ENCODE measurements at regions not wholly inside any gene's neighbourhood (a gene's known extent, or its start where the extent isn't known, plus 50 kb on each side); places are given as distances from the start of the nearest gene placed in this dataset.

DNA sequence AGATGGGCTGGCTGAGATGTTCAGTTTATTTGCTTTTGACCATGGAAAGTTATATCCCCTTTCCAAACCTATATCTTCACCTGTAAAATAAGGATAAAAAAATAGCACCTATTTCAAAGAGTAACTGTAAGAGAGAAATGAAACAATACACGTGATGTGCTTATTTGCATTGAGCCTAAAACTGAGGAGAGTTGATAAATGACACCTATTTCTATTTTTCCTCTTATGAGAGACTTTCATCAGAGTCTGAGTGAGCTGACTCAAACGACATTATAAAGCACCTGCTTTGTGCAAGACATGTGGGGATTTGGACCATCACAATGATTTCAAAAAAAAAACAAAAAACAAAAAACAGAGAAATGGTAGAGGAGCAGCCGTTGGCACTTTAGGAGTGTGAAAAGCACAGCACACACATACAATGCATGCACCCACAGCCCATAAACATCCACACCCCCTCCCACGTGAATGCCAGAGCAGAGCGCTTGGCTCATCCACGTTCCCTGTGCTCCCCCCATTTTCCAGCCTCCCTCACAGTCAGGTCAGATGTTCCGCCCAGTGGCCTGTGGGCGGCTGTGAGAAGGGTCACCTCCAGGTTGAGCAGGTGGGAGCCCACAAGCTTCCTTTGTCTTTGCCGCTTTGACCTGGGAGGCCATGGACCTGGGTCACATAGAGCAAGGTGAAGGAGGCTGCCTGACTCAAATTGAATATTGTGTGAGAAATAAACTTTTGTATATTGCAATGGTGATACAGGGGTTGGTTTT is 253.2 kb upstream of the ZNF32 start:
- DNase-seq (ENCODE audit: low spot score): no peak

DNA sequence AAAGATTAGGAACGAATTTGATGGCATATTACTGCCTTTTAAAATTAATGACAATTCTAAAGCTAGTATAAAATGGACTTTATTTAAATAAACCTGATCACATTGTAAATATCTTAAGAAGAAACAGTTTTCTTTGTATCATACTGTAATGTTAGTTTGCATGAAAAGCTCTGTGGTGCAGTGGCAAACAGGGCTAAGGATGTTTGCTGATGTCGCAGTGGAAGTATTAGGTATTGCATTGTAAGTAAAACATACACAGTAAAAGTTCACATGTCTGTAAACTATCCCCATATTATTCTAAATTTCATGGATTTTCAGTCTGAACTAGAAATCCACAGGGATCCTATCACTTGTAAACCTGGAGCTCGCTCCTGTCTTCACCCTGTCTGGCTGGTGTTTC is 252.6 kb upstream of the ZNF32 start:
- DNase-seq (ENCODE audit: low spot score): no peak

DNA sequence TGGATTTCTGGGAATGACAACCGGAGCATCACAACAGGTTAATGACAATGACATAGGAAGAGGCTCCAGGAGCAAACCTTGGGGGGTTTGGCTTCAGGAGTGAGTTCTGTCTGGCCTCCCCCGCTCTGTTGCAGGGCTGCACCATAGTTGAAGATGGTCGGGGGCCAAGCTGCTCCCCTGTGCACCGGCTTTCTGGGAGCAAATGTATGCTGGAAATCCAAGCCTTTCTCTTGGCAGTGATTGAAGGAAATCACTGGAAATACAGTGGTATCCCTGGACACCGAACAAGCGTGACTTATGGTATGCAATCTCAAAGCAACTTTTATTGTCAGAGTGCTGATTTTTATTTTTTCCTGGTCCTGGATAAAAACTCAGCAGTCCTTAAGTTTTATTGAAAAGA is 251.9 kb upstream of the ZNF32 start:
- no peak for DNase-seq (ENCODE audit: low spot score)

DNA sequence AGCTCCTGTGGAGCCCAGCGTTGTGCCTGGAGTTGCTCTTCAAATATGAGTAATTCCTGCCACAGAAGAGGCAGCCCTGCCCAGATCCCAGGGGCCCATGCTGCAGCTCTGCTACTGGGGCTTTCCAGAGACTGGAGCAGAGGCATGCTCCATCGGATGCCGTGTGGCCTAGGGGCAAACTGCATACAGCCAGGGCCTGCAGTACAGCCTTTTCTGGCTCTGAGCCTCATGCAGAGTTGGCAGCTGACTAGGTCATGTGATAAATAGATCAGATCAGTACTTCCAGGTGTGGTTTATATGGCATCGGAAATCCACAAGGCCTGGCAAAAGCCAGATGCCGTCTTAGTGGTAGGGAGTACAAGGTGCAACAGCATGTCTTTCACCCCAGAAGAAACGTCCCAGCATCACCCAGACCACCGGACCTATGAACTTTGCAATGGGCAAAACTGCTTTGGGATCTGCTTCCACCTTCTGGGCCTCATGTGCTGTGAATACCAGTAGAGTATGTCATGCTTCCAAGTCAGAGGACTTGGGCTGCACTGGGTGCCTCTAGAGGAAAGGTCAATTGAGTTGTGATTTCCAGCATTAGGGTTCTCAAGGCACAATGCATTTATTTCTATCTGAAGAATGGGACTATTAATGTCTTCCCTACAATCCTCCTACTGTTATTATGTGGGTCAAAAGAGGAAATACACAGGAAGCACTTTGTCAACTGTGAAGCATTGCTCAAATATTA is 250.7 kb upstream of the ZNF32 start:
- DNase-seq (ENCODE audit: low spot score): peak; percentile 11

DNA sequence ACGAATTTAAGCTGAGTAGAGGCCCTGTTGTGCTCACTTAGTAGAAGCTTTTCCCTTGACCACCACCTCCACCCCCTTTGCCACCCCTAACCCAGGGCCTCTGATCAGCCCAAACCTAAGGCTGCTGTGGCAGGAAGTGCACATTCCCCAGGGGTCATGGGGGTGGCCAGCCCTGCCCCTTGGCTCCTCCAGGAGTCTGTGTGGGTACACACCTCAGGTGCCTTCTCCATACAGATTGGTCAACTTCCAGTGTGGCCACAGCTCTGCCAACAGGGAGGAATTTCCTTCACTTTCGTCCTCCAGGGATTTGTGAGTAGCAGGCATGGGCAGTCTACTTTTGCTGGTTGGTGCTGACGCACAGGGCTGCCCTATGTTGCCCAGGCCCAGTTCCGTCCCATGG is 249.9 kb upstream of the ZNF32 start:
- DNase-seq (ENCODE audit: low spot score): no peak

DNA sequence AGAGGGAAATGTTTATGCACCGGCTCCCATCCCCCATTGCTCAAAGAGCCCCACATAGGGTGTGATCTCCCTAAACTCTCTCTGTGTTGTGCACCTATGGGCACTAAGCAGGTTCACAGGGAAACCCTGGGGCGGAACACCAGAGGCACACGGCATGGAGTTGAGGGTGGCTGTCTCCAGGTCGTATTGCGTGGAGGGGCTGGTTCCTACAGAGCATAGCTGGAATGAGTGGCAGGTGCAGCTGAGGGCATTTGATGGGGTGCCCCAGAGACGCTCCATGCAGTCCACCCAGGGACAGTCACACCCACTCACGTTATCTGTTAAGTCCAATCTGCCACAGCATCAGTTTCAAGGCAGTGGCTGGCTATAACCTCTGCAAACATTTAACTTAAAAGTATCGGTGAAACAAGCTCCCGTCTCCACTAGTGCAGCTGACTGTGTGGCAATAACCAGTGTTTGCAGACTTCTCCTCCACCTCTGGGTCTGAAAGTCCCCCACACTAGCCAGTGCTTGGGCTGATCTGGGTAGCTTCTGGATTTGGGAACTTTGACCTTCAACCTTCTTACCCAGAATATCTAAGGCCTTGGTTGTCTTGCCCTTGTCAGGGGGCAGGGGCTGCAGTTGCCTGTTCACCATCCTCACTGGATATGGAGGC is 249.2 kb upstream of the ZNF32 start:
- no peak for DNase-seq (ENCODE audit: low spot score)

DNA sequence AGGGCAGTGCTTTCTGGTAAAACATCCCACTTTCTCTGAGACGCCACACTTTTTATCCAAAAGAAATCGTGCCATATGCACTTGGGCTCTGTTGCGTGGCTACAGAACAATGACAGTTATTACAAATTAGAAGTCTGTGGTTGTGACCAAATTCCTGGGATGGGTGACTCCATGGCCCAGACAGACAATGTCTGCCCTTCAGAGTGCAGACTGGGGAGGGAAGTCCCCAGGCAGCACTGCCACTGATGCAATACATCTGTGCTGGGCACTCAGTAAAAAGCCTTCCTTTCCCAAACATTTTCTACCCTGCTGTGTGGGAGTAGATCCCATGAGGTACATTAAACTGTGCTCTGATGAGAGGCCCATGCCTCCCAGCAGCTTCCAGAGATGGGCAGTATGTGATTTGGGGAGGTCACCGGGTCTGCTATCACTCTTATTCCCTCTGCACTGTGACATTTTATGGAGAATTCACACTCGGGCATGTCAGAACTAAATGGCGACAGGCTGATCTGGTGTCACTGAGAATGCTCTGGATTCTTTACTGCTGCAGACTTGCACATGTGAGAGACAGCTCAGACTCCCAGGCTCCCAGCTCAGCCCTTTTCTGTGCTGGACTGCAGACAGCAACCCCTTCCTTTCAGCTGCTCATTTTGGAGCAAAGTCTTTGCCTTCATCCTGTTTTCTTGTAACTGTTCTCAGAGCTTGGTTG is 243.5 kb upstream of the ZNF32 start:
- DNase-seq (ENCODE audit: low spot score): no peak

DNA sequence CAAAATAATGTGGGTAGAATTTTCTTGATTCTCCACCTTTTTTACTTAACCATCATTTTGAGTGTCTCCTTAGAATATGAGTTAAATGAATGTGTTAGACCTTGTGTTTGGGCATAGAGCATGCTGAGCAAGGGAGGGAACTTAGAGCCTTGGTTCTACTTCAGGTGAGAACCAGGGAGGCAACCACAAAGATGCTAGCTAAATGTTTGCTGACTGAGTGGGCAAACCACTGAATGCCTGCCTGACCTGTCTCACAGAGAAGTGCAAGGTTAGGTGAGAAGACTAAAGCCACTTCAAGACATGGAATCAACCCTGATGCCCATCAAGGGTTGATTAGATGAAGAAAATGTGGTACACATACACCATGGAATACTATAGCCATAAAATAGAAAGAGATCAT is 242.6 kb upstream of the ZNF32 start:
- DNase-seq (ENCODE audit: low spot score): no peak

DNA sequence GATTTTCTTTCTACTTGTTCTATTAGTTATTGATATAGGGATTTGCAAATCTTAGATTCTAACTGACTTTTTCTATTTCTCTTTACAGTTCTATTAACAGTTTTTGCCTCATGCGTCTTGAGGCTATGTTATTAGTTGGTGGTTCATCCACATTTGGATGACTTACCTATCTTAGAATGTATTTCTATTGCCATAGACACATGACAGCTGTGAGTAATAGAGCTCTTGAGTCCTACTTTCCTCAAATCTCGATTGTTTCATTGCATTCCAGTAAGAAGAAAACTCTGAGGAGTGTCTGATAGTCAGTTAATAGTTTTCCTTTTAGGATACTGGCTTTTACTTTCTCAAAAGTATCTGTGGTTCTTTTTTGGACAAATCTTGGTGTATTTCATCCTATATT is 241.4 kb upstream of the ZNF32 start:
- DNase-seq (ENCODE audit: low spot score): no peak

DNA sequence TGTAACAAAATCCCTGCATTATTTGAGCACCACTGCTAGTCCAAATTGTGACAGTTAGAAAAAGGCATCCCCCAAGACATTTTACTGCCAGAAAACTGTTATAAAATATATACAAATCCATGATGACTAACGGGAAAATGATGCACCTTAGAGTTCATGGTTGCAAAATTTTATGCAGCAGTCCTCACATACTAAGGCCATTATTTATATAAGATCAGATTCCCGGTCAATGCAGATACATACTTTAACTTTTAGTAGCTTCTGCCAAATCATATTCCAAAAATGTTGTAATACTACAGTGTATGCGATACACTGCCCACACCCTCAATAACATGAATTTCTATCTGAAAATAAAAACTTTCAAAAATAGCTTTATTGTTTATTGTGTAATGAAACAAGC is 239.9 kb upstream of the ZNF32 start:
- DNase-seq (ENCODE audit: low spot score): no peak

DNA sequence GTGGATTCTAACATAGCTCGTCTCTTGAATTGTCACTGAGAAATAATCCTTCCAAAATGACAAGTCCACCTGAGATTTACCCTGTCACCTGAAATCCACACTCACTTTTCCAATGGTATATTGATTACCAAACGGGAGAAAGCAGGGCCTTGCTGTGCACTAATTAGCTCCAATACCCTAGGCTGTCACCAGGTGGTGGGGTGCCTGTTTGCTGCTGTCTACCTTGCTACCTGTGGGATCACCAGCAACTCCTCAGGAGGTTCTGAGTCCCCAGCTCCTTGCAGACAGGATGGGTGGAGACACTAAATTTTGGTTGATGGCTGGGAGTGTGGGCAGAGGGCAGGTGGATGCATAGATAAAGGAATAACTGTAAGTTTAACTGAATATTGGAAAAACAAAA is 237.2 kb upstream of the ZNF32 start:
- DNase-seq (ENCODE audit: low spot score): no peak

DNA sequence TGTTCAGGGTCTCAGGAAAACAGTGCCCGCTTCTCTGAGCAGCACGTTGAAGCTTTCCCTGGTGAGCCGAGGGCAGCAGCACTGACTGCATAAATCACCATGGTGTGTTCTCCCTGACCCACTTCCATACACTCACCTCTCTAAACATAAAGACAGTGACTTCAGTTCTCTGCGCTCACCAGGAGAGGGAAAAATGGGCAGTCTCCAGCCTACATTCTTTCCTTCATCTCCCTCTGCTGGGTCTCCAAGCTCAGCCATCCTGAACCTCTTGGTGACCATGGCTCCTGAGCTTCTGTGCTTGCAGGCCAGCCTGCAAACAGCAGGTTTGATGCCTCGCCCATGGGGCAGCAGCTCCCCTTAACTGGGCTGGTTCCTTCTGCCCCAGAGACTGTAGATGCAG is 236.6 kb upstream of the ZNF32 start:
- DNase-seq (ENCODE audit: low spot score): no peak

DNA sequence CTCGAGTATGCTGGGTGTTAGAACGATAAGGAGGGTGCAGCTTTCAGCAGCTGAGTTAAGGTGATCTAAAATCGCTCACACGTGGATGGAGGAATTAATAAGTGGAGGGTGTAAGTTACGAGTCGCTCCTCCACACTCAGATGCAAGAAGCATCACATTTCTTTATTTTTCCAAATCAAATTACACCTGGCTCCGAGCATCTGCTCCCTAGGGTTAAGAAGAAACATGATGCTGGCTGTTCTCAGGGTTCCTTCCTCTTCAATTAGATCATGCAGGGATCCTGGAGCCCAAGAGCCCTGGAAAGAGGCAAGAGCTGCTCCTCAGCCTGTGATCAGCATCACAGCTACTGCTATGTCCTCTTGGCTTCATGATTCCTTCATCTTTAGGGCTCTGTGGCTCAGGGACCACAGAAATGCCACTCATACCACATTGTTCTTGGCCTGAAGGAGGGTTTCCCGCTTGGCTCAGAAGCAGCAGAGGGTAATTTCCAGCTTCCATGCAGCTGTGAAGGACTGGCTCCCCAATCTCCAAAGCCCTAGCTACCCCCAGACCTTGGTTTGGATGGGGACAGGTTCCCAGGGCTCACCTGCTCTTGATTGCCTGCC is 235.9 kb upstream of the ZNF32 start:
- no peak for DNase-seq (ENCODE audit: low spot score)

DNA sequence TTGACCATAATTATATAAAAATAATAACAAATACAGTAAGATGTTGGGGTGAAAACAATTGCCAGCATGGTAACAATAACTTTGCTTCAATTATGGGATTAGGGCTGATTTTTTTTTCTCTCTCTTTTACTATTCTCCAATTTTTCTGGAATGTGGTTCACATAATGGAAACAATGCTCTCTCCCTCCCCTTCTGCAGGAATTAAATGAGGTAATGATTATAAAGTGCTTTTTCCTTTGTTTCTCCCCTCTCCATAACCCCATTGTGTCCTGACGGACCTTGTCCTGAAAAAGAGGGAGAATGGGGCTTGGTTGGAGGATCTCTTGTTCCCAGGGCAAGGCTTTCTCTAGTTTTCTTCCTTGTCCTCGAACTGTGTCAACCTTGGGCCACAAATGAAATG is 234.0 kb upstream of the ZNF32 start:
- no peak for DNase-seq (ENCODE audit: low spot score)

DNA sequence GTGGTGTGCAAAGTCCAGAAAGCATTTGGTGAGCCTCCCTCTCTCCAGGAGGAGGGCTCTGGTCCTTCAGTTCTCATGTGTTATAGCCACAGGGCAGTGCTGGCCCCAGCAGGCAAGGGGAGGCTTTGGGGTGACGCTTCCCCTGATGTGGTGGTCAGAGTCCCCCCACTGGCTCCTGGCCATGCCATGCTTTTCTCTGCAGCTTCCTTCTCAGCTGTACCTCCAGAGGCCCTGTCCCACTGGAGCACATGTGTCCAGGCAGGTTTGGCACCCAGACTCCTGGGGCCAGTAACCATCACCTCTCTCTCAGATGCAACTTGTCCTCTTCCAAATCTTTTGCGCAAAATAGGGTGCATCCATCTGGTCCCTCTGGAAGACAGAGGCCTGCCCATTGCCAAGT is 233.0 kb upstream of the ZNF32 start:
- DNase-seq (ENCODE audit: low spot score): no peak

DNA sequence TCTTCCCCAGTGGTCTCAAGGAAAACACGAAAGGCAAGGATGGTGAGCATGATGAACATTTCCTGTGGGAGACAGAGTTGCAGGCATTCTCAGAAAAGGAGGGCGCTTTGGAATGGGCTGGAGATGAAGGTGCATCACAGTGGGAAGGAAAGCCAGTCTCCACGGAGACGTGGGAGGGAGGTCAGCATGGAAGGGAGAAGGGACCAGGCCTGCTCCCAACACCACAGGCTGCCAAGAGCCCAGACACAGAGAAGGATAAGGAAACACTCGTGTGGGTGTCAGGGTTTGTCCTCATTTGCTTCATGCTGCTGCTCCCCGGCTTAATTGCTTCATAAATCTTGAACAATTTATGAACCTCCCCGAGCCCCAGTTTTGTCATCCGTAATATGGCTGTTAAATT is 231.5 kb upstream of the ZNF32 start:
- DNase-seq (ENCODE audit: low spot score): no peak

DNA sequence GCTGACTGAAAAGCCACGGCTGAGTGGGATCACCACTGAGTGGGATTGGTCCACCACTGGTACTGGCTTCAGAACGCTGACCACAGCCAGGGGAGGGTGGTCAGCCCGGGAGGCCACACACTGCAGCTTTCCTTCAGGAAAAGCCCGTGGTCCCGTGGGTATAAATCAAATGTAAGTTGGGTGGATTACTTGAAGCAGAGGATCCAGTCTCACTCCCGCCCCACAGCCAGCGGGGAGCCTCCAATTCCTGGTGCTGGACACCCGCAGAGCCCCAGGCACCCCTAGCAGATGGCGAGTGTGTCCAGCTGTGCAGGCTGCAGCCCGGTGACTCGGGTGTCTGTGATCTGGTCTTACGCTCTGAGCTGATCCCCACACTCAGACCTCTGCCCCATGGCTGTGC is 231.1 kb upstream of the ZNF32 start:
- DNase-seq (ENCODE audit: low spot score): no peak

DNA sequence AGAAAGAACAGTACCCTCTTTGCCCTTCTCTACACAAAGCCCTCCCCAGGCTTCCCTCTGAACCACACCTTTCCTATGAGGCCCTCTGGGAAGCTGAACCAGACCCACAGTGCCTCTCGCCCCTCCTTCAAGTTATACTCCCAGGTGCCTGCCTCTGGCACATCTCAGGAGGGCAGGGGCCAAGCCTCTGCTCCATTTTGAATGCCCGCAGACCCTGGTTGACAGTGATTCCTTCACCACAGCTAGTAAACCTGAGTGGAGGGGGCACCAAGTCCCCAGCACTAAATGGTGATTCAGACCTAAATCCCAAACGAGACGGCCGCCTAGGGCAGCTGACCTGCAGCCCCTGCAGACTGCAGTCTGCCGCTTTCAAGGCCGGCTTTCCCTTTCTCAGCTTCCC is 230.5 kb upstream of the ZNF32 start:
- DNase-seq (ENCODE audit: low spot score): no peak

DNA sequence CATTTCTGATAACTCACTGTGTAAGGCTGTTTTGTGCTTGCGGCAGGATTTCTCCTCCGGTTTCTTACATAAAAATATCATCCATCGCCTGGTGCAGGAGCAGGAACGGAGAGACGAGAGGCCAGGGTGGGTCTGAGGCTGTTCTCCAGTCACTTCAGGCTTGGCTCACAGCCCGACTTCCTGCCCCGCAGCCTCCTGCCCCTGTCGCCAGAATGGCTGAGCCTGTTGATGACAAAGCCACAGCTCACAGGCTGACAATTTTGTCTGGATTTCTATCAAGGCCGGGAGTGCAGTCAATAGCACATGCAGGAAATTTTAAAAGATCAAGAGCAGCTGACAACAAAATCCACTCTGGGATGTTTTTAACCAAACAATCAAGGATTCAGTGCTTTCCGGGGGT is 229.7 kb upstream of the ZNF32 start:
- DNase-seq (ENCODE audit: low spot score): no peak

DNA sequence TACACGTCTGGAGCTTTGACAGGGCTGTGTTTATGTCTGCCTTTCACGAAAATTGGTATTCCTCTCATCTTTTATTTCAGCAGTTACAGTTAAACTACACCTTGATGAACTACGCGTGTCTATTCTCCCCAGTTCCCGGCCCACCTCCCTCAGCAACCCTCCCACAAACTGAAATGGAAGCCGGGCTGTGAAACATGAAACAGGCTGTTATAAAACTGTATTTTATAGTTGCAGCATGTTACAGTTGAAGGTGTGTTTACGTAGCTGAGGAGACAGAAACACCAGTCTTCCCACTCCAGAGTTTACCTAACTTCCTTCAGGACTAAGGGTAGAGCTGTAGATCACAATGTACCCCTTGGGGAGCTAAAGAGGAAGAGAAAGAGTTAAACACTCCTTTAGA is 228.3 kb upstream of the ZNF32 start:
- DNase-seq (ENCODE audit: low spot score): no peak

DNA sequence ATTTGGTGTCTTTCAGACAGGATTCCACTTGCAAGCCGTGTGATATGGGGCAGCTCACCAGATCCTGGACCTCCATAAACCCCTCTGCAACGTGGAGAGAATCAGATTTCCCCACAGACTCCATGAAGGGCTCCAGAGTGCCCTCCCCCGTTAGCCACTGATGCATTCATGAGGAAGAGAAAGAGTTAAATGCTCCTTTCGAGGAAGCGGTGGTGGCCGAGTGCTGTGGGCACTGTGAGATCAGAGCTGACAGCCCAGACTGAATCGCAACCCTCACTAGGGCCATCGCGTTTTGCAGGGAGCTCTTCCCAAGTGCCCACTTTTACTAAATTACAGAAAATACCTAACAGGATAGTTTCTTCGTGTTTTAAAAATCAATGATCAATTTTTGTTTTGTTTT is 226.3 kb upstream of the ZNF32 start:
- no peak for DNase-seq (ENCODE audit: low spot score)

DNA sequence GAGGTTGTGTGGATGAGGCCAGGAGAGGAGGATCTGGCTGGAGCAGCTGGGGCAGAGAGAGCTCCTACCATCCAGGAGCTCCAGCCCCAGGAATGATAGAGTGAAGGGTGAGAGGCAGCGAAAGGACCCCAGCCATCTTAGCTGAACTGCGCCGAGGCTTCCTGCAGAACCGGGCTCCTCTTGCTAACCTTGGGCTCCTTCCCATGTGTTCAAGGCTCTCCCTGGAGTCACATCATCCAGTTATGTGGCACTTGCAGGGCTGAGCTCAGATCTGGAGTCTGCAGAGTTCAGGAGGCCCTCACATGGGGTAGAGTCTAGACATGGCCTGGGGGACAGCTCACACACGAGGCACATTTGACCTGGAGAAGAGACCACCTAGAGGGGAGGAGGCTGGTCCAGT is 225.0 kb upstream of the ZNF32 start:
- DNase-seq (ENCODE audit: low spot score): no peak
